Suprapubic skin (tissue), 4 donors: ENCODE measurements at regions not wholly inside any gene's neighbourhood (a gene's known extent, or its start where the extent isn't known, plus 50 kb on each side); places are given as distances from the start of the nearest gene placed in this dataset.

ENCODE experiments used
- EP300 ChIP-seq: sonication (generic); formaldehyde crosslinking; IDR thresholded peaks from one replicate; pipeline ENCODE4 v1.6.1; 2017; ENCODE audit warnings: antibody characterized with exemption
- POLR2A ChIP-seq, 2 donors: fragments of 450-650 bp; IDR thresholded peaks; one replicate each; pipeline ENCODE4 v1.6.1; 2017; ENCODE audit warnings: antibody characterized with exemption in 2 of 2, mild to moderate bottlenecking in 2 of 2, moderate library complexity in 2 of 2
- POLR2AphosphoS5 ChIP-seq, 3 donors: sonication (generic); formaldehyde crosslinking; IDR thresholded peaks; one replicate each; pipeline ENCODE4 v1.6.1; 2017; ENCODE audit warnings: antibody characterized with exemption in 3 of 3
- TF ChIP-seq, protein P1 (sequence below), 2 donors: fragments of 200-600 bp in 1 of 2; fragments of 450-650 bp in 1 of 2; sonication (generic) in 1 of 2; IDR thresholded peaks; one replicate each; pipeline ENCODE4 v1.5.1; 2016 to 2019; ENCODE audit warnings: antibody characterized with exemption in 2 of 2, mild to moderate bottlenecking in 1 of 2, moderate library complexity in 1 of 2

DNA sequence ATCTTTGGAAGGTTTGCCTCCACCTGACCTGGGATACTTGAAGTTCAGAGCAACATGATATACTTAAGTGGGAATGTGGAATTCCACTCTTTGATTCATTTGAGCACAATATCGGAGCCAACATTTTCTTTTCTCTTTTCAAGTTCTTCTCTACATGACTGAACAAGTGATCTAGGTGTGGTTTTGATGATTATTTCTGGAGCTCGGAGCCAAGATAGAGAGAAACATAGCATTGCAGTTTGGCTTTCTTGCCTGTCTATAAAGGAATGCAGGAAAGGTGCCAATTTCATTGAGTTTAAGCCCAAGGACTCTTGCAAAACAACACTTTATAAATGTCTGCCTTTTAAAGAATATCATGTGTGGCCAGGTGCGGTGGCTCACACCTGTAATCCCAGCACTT, 124.2 kb upstream of the FAM83B start:
- TF ChIP-seq, protein P1, sequence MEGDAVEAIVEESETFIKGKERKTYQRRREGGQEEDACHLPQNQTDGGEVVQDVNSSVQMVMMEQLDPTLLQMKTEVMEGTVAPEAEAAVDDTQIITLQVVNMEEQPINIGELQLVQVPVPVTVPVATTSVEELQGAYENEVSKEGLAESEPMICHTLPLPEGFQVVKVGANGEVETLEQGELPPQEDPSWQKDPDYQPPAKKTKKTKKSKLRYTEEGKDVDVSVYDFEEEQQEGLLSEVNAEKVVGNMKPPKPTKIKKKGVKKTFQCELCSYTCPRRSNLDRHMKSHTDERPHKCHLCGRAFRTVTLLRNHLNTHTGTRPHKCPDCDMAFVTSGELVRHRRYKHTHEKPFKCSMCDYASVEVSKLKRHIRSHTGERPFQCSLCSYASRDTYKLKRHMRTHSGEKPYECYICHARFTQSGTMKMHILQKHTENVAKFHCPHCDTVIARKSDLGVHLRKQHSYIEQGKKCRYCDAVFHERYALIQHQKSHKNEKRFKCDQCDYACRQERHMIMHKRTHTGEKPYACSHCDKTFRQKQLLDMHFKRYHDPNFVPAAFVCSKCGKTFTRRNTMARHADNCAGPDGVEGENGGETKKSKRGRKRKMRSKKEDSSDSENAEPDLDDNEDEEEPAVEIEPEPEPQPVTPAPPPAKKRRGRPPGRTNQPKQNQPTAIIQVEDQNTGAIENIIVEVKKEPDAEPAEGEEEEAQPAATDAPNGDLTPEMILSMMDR (IDR thresholded peaks at IDR 0.05), result no peak
- TF ChIP-seq POLR2AphosphoS5 (IDR thresholded peaks at IDR 0.05) (no peak), POLR2A (IDR thresholded peaks at IDR 0.05) (no peak), EP300 (no peak)
